Calu3 (cell line): ENCODE measurements at regions not wholly inside any gene's neighbourhood (a gene's known extent, or its start where the extent isn't known, plus 50 kb on each side); places are given as distances from the start of the nearest gene placed in this dataset.

ENCODE experiments used
- BruUV-seq: library from RNA; stranded (reverse); fragments of 400-500 nt; replicated peaks from 2 replicates; lab custom pipeline; 2021; lab: Mats Ljungman, UMichigan
- CTCF ChIA-PET: fragments of 300-600 bp; sonication (Branson Sonifier 250); formaldehyde crosslinking; loops from one replicate; lab custom pipeline; 2022; ENCODE audit warnings: antibody characterized with exemption; lab: Charles Lee
- DNase-seq: peaks from one replicate; pipeline ENCODE4 v3.0.0; 2022
- H3K27ac Mint-ChIP-seq: one replicate; pipeline ENCODE4 v1.8.0; 2022; ENCODE audit warnings: mixed read lengths; ENCODE audit not compliant: unreplicated experiment
- H3K27me3 Mint-ChIP-seq: one replicate; pipeline ENCODE4 v1.8.0; 2022; ENCODE audit warnings: mixed read lengths; ENCODE audit not compliant: unreplicated experiment
- H3K36me3 Mint-ChIP-seq: one replicate; pipeline ENCODE4 v1.8.0; 2022; ENCODE audit warnings: mild to moderate bottlenecking, moderate library complexity, mixed read lengths; ENCODE audit not compliant: insufficient read depth, unreplicated experiment
- H3K4me1 Mint-ChIP-seq: one replicate; pipeline ENCODE4 v1.8.0; 2022; ENCODE audit warnings: mild to moderate bottlenecking, low read depth, mixed read lengths; ENCODE audit not compliant: unreplicated experiment
- H3K4me3 Mint-ChIP-seq: one replicate; pipeline ENCODE4 v1.8.0; 2022; ENCODE audit warnings: mild to moderate bottlenecking, low read depth, moderate library complexity, mixed read lengths; ENCODE audit not compliant: unreplicated experiment
- H3K9me3 Mint-ChIP-seq: one replicate; pipeline ENCODE4 v1.8.0; 2022; ENCODE audit warnings: low read depth, mixed read lengths; ENCODE audit not compliant: unreplicated experiment
- CTCF ChIP-seq: fragments of 200-600 bp; IDR thresholded peaks from one replicate; pipeline ENCODE4 v1.8.0; 2022; ENCODE audit warnings: antibody characterized with exemption; ENCODE audit not compliant: unreplicated experiment
- intact Hi-C: fragments of 100-400 bp; cut with micrococcal nuclease; formaldehyde crosslinking; loops from one replicate; pipeline ENCODE4 v1.10.0; 2022; ENCODE audit not compliant: unreplicated experiment

GRCh38 chr9:24035816-24036215, 209.8 kb upstream of the ELAVL2 start:
- no peak for DNase-seq
- H3K4me3 Mint-ChIP-seq: no peak overlapping the region
- intact Hi-C loops: no loop called here
- peaks cover 5% of the 10 kb centered on the region for H3K9me3 Mint-ChIP-seq
- no peak for TF ChIP-seq CTCF
- H3K27me3 Mint-ChIP-seq: no peaks in the 10 kb centered on the region
- no peaks in the 10 kb centered on the region for H3K36me3 Mint-ChIP-seq
- no peak overlapping the region for H3K27ac Mint-ChIP-seq
- CTCF ChIA-PET: no interaction called here
- no TSS peak for BruUV-seq
- H3K4me1 Mint-ChIP-seq: no peaks in the 10 kb centered on the region

GRCh38 chr9:24011881-24012280, 185.8 kb upstream of the ELAVL2 start:
- H3K4me3 Mint-ChIP-seq: no peak overlapping the region
- H3K36me3 Mint-ChIP-seq: no peaks in the 10 kb centered on the region
- BruUV-seq: no TSS peak
- CTCF ChIA-PET: no interaction called here
- H3K9me3 Mint-ChIP-seq: no peaks in the 10 kb centered on the region
- no peak for DNase-seq
- no peak for TF ChIP-seq CTCF
- no peaks in the 10 kb centered on the region for H3K4me1 Mint-ChIP-seq
- no peaks in the 10 kb centered on the region for H3K27me3 Mint-ChIP-seq
- H3K27ac Mint-ChIP-seq: no peak overlapping the region
- intact Hi-C loops: no loop called here

GRCh38 chr9:24011009-24011717, 185.1 kb upstream of the ELAVL2 start:
- CTCF ChIA-PET: no interaction called here
- no peak for TF ChIP-seq CTCF
- Mint-ChIP-seq H3K27ac (no peak overlapping the region), H3K36me3 (no peaks in the 10 kb centered on the region), H3K27me3 (no peaks in the 10 kb centered on the region), H3K9me3 (no peaks in the 10 kb centered on the region), H3K4me1 (no peaks in the 10 kb centered on the region), H3K4me3 (no peak overlapping the region)
- no peak for DNase-seq
- no TSS peak for BruUV-seq
- intact Hi-C loops: no loop called here

GRCh38 chr9:24009322-24009721, 183.3 kb upstream of the ELAVL2 start:
- CTCF ChIA-PET: no interaction called here
- no peaks in the 10 kb centered on the region for H3K4me1 Mint-ChIP-seq
- no peak overlapping the region for H3K27ac Mint-ChIP-seq
- H3K27me3 Mint-ChIP-seq: no peaks in the 10 kb centered on the region
- H3K4me3 Mint-ChIP-seq: no peak overlapping the region
- no peak for DNase-seq
- H3K36me3 Mint-ChIP-seq: no peaks in the 10 kb centered on the region
- TF ChIP-seq CTCF: no peak
- intact Hi-C loops: no loop called here
- no TSS peak for BruUV-seq
- H3K9me3 Mint-ChIP-seq: no peaks in the 10 kb centered on the region
